Esophagus squamous epithelium (tissue), 4 donors: ENCODE measurements at regions not wholly inside any gene's neighbourhood (a gene's known extent, or its start where the extent isn't known, plus 50 kb on each side); places are given as distances from the start of the nearest gene placed in this dataset.

Source experiments
- POLR2A ChIP-seq, 4 donors: fragments of 450-650 bp; IDR thresholded peaks; one replicate each; pipeline ENCODE4 v1.6.1; 2017; ENCODE audit warnings: antibody characterized with exemption in 4 of 4, mild to moderate bottlenecking in 4 of 4, moderate library complexity in 3 of 4
- TF ChIP-seq, protein P1 (sequence below), 6 experiments: fragments of 450-650 bp in 4 of 6; fragments of 200-600 bp in 2 of 6; sonication (generic) in 2 of 6; IDR thresholded peaks; one replicate each; pipeline ENCODE4 v1.5.1; 2016 to 2019; ENCODE audit warnings: antibody characterized with exemption in 6 of 6, mild to moderate bottlenecking in 4 of 6, moderate library complexity in 4 of 6

- TF ChIP-seq, protein P1, sequence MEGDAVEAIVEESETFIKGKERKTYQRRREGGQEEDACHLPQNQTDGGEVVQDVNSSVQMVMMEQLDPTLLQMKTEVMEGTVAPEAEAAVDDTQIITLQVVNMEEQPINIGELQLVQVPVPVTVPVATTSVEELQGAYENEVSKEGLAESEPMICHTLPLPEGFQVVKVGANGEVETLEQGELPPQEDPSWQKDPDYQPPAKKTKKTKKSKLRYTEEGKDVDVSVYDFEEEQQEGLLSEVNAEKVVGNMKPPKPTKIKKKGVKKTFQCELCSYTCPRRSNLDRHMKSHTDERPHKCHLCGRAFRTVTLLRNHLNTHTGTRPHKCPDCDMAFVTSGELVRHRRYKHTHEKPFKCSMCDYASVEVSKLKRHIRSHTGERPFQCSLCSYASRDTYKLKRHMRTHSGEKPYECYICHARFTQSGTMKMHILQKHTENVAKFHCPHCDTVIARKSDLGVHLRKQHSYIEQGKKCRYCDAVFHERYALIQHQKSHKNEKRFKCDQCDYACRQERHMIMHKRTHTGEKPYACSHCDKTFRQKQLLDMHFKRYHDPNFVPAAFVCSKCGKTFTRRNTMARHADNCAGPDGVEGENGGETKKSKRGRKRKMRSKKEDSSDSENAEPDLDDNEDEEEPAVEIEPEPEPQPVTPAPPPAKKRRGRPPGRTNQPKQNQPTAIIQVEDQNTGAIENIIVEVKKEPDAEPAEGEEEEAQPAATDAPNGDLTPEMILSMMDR (IDR thresholded peaks at IDR 0.05), result no peak
- TF ChIP-seq POLR2A (IDR thresholded peaks at IDR 0.05), result no peak
Measured at GRCh38 chr12:34393086-34393820, 371.0 kb downstream of the ALG10 start.
